HCT116 (cell line): ENCODE measurements at regions not wholly inside any gene's neighbourhood (a gene's known extent, or its start where the extent isn't known, plus 50 kb on each side); places are given as distances from the start of the nearest gene placed in this dataset.

Experiments
- ATAC-seq: fragments of 200-7000 bp; cut with Tn5 transposase; 2 replicates; pipeline ENCODE4 v1.9.1; 2020; ENCODE audit warnings: mild to moderate bottlenecking, moderate library complexity
- BruUV-seq: library from RNA; stranded (reverse); fragments of 400-500 nt; replicated peaks from 2 replicates; lab custom pipeline; 2021; lab: Mats Ljungman, UMichigan
- CTCF ChIA-PET: fragments of 300-600 bp; sonication (Branson Sonifier 250); formaldehyde crosslinking; loops from one replicate; lab custom pipeline; 2021; ENCODE audit warnings: antibody characterized with exemption; lab: Charles Lee
- POLR2A ChIA-PET: fragments of 300-600, 350-600 bp; sonication (Branson Sonifier 250); formaldehyde crosslinking; loops from one replicate; lab custom pipeline; 2021; ENCODE audit warnings: antibody characterized with exemption; lab: Charles Lee
- RAD21 ChIA-PET, 2 experiments: fragments of 300-600 bp; sonication (Branson Sonifier 250); formaldehyde crosslinking; loops; one replicate each; lab custom pipeline; 2023; ENCODE audit warnings: low total read pairs in 2 of 2; ENCODE audit not compliant: uncharacterized antibody in 2 of 2, unreplicated experiment in 2 of 2, low non-redundant PET in 1 of 2; lab: Charles Lee
- DNase-seq: peaks from one replicate; pipeline ENCODE4 v3.0.0-alpha.2; 2010; ENCODE audit warnings: low read depth, low spot score
- H2AFZ ChIP-seq: fragments of 200-600 bp; shearing (Covaris generic), sonication (generic); 2 replicates; pipeline ENCODE4 v1.6.1; 2017; ENCODE audit warnings: low read depth, mixed run types, mixed read lengths, antibody characterized with exemption, low read length; ENCODE audit not compliant: poor library complexity, severe bottlenecking
- H3K27ac ChIP-seq: 2 replicates; pipeline ENCODE4 v1.5.1; 2012; ENCODE audit warnings: low read depth, low read length
- H3K27me3 ChIP-seq: fragments of 200-600 bp; sonication (generic); 2 replicates; pipeline ENCODE4 v1.6.1; 2016; ENCODE audit warnings: mixed run types, low read length, mixed read lengths; ENCODE audit not compliant: insufficient read depth
- H3K36me3 ChIP-seq, 2 experiments: fragments of 200-500 bp in 1 of 2; fragments of 200-600 bp in 1 of 2; sonication (Bioruptor generic) in 1 of 2; sonication (generic) in 1 of 2; 2 replicates each; pipeline versions ENCODE4 v1.5.1 to v1.6.1; 2014 to 2016; ENCODE audit warnings: low read length in 2 of 2, inconsistent platforms in 1 of 2, mixed read lengths in 1 of 2, mixed run types in 1 of 2; ENCODE audit not compliant: insufficient read depth in 2 of 2, control insufficient read depth in 1 of 2
- H3K4me1 ChIP-seq, 2 experiments: fragments of 200-600 bp in 1 of 2; sonication (generic) in 1 of 2; 2 replicates each; pipeline versions ENCODE4 v1.5.1 to v1.6.1; 2012 to 2017; ENCODE audit warnings: low read length in 2 of 2, inconsistent platforms in 1 of 2, mild to moderate bottlenecking in 1 of 2, mixed read lengths in 1 of 2, mixed run types in 1 of 2, moderate library complexity in 1 of 2; ENCODE audit not compliant: insufficient read depth in 2 of 2, control insufficient read depth in 1 of 2
- H3K4me2 ChIP-seq: fragments of 200-600 bp; sonication (generic); 2 replicates; pipeline ENCODE4 v1.6.1; 2017; ENCODE audit warnings: mixed run types, low read length, mixed read lengths
- H3K4me3 ChIP-seq, 2 experiments: fragments of 200-600 bp in 1 of 2; sonication (generic) in 1 of 2; replicated peaks in 1 of 2; 2 replicates each; pipeline ENCODE4 v1.5.1; 2011 to 2016; ENCODE audit warnings: low read length in 2 of 2, control low read depth in 1 of 2, low read depth in 1 of 2, mild to moderate bottlenecking in 1 of 2, mixed read lengths in 1 of 2, mixed run types in 1 of 2
- H3K79me2 ChIP-seq: fragments of 200-600 bp; sonication (generic); 2 replicates; pipeline ENCODE4 v1.6.1; 2017; ENCODE audit warnings: mild to moderate bottlenecking, mixed run types, low read length, moderate library complexity, mixed read lengths; ENCODE audit not compliant: insufficient read depth
- H3K9ac ChIP-seq: fragments of 200-600 bp; sonication (generic); 2 replicates; pipeline ENCODE4 v1.6.1; 2016; ENCODE audit warnings: low read length, mixed read lengths
- H3K9me2 ChIP-seq: fragments of 200-600 bp; sonication (generic), shearing (Covaris generic); 2 replicates; pipeline ENCODE4 v1.6.1; 2017; ENCODE audit warnings: mixed run types, mild to moderate bottlenecking, moderate library complexity; ENCODE audit not compliant: insufficient read depth
- H3K9me3 ChIP-seq, 2 experiments: fragments of 200-500 bp in 1 of 2; fragments of 200-600 bp in 1 of 2; sonication (Bioruptor generic) in 1 of 2; sonication (generic) in 1 of 2; 2 replicates each; pipeline ENCODE4 v1.6.1; 2014 to 2017; ENCODE audit warnings: low read length in 2 of 2, mixed read lengths in 2 of 2, inconsistent platforms in 1 of 2, low read depth in 1 of 2, mild to moderate bottlenecking in 1 of 2, mixed run types in 1 of 2, moderate library complexity in 1 of 2; ENCODE audit not compliant: control insufficient read depth in 1 of 2, insufficient read depth in 1 of 2
- H4K20me1 ChIP-seq: fragments of 200-600 bp; sonication (generic), shearing (Covaris generic); 2 replicates; pipeline ENCODE4 v1.6.1; 2017; ENCODE audit warnings: mixed run types, mild to moderate bottlenecking, moderate library complexity; ENCODE audit not compliant: insufficient read depth
- EGR1 ChIP-seq: IDR thresholded peaks from 2 replicates; pipeline ENCODE4 v1.6.1; 2012; ENCODE audit warnings: low read depth
- EZH2 ChIP-seq: fragments of 200-600 bp; sonication (generic); IDR thresholded peaks from 2 replicates; pipeline ENCODE4 v1.6.1; 2017; ENCODE audit warnings: antibody characterized with exemption, mixed run types
- FOSL1 ChIP-seq: IDR thresholded peaks from 2 replicates; pipeline ENCODE4 v1.6.1; 2012; ENCODE audit warnings: low read depth
- POLR2AphosphoS5 ChIP-seq: IDR thresholded peaks from 2 replicates; pipeline ENCODE4 v1.6.1; 2011; ENCODE audit warnings: mild to moderate bottlenecking, low read depth, low read length, moderate library complexity
- RAD21 ChIP-seq: IDR thresholded peaks from 2 replicates; pipeline ENCODE4 v1.6.1; 2012; ENCODE audit warnings: low read depth, mild to moderate bottlenecking
- SP1 ChIP-seq: IDR thresholded peaks from 2 replicates; pipeline ENCODE4 v1.6.1; 2012; ENCODE audit warnings: low read depth
- SRF ChIP-seq: IDR thresholded peaks from 2 replicates; pipeline ENCODE4 v1.6.1; 2012; ENCODE audit warnings: low read depth
- intact Hi-C: fragments of 100-400 bp; cut with micrococcal nuclease; formaldehyde crosslinking; loops from 2 replicates; pipeline ENCODE4 v1.10.0; 2022
- TF ChIP-seq, protein P1 (sequence below), 3 experiments: fragments of 200-600 bp in 1 of 3; sonication (generic) in 1 of 3; IDR thresholded peaks in 2 of 3; conservative IDR thresholded peaks in 1 of 3; 2 replicates each; pipeline ENCODE4 v1.5.1; 2012 to 2017; ENCODE audit warnings: low read depth in 2 of 3, low read length in 2 of 3, antibody characterized with exemption in 1 of 3, borderline replicate concordance in 1 of 3, control low read depth in 1 of 3, mild to moderate bottlenecking in 1 of 3, mixed read lengths in 1 of 3, mixed run types in 1 of 3, moderate library complexity in 1 of 3; ENCODE audit not compliant: insufficient read depth in 1 of 3

DNA sequence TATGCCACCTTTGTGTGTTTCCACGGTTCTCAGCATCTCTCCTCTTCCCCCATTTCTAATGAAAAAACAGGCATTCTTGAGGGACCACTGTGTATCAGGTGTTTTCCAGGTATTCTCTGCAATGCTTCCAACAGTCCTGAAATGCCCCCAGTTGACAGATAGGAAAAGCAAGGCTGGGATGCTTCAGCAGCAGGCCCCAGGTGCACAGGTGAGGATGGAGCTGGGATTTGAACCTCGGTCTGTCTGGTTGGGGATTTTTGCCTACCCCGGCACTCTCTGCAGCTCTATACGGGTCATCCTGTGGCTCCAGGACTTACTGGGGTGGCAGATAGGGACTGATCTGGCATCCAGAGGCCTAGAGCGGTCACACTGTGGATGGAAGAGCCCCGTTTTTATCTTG, 180.5 kb upstream of the GSE1 start:
- POLR2A ChIA-PET: no interaction called here
- Histone ChIP-seq H3K9me2 (no peaks in the 10 kb centered on the region), H3K4me2 (no peak overlapping the region), H3K27me3 (no peaks in the 10 kb centered on the region), H3K4me1 (no peaks in the 10 kb centered on the region), H2AFZ (no peak overlapping the region), H3K4me3 (no peak overlapping the region), H3K79me2 (no peaks in the 10 kb centered on the region), H3K36me3 (no peaks in the 10 kb centered on the region), H3K27ac (no peak overlapping the region), H3K9ac (no peak overlapping the region), H3K9me3 (no peaks in the 10 kb centered on the region), H4K20me1 (no peaks in the 10 kb centered on the region)
- DNase-seq (no peak), ATAC-seq (no peak)
- CTCF ChIA-PET: no interaction called here
- no TSS peak for BruUV-seq
- RAD21 ChIA-PET: no interaction called here
- TF ChIP-seq FOSL1 (no peak), SP1 (no peak), SRF (no peak), POLR2AphosphoS5 (no peak), RAD21 (no peak), EGR1 (no peak)
- TF ChIP-seq, protein P1, sequence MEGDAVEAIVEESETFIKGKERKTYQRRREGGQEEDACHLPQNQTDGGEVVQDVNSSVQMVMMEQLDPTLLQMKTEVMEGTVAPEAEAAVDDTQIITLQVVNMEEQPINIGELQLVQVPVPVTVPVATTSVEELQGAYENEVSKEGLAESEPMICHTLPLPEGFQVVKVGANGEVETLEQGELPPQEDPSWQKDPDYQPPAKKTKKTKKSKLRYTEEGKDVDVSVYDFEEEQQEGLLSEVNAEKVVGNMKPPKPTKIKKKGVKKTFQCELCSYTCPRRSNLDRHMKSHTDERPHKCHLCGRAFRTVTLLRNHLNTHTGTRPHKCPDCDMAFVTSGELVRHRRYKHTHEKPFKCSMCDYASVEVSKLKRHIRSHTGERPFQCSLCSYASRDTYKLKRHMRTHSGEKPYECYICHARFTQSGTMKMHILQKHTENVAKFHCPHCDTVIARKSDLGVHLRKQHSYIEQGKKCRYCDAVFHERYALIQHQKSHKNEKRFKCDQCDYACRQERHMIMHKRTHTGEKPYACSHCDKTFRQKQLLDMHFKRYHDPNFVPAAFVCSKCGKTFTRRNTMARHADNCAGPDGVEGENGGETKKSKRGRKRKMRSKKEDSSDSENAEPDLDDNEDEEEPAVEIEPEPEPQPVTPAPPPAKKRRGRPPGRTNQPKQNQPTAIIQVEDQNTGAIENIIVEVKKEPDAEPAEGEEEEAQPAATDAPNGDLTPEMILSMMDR (IDR thresholded peaks at IDR 0.05 in 2 of 3, conservative IDR thresholded peaks at IDR 0.05 in 1 of 3; ENCODE audit: borderline replicate concordance in 1 of 3, insufficient read depth in 1 of 3, low read depth in 2 of 3, low read length in 2 of 3): no peak
- intact Hi-C loops: loop anchor here (10.0 kb wide), 1 partner anchor 62 kb away; no protein-coding TSS in a partner anchor

DNA sequence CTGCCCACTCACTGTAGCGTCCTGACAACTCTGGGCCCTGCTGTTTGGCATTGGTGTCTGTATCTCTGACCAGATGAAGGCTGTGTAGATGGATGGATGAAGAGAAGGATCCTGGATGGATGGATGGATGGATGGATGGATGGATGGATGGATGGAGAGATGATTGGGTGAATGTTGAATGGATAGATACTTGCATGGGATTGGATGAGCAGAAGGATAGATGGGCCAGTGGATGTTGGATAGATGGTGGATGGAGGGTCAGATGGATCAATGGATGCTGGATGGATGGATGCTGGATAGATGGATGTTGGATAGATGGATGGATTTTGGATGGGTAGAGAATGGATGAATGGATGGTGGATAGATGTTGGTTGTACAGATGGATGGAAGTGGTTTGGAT, 179.6 kb upstream of the GSE1 start:
- Histone ChIP-seq H3K9me3 (no peaks in the 10 kb centered on the region), H3K79me2 (no peaks in the 10 kb centered on the region), H3K4me3 (no peak overlapping the region)
- CTCF ChIA-PET: no interaction called here
- TF ChIP-seq EZH2: no peak
- TF ChIP-seq, all 23 proteins: peak for 0
- intact Hi-C loops: loop anchor here (10.0 kb wide), 1 partner anchor 61 kb away; no protein-coding TSS in a partner anchor
- H3K9me2 ChIP-seq: no peaks in the 10 kb centered on the region
- ChIA-PET RAD21 (no interaction called here), POLR2A (no interaction called here)
- H3K27ac ChIP-seq: no peak overlapping the region
- H3K4me2 ChIP-seq: no peak overlapping the region
- H3K36me3 ChIP-seq: no peaks in the 10 kb centered on the region
- no peaks in the 10 kb centered on the region for H4K20me1 ChIP-seq
- no peaks in the 10 kb centered on the region for H3K4me1 ChIP-seq
- no peak overlapping the region for H3K9ac ChIP-seq
- H3K27me3 ChIP-seq: no peaks in the 10 kb centered on the region
- DNase-seq (no peak), ATAC-seq (no peak)
- no TSS peak for BruUV-seq
- no peak overlapping the region for H2AFZ ChIP-seq
